Erythroblast (primary cell): ENCODE measurements at regions not wholly inside any gene's neighbourhood (a gene's known extent, or its start where the extent isn't known, plus 50 kb on each side); places are given as distances from the start of the nearest gene placed in this dataset.
A peak's percentile ranks its signal among the peaks of the same experiment; 100 is the strongest.
"Not testable (repeated sequence)": the region's sequence is repeated elsewhere in the genome, so short reads cannot be mapped to it uniquely, and the experiment has no call there.

Source experiments
- DNase-seq, 2 experiments: peaks; one replicate each; lab custom pipeline; 2025; lab: John Stamatoyannopoulos, UW
- GATA1 ChIP-seq: IDR thresholded peaks from 2 replicates; pipeline ENCODE4 v1.6.1; 2011; ENCODE audit warnings: low read depth, mild to moderate bottlenecking, control low read depth, low read length, moderate library complexity
- POLR2A ChIP-seq: IDR thresholded peaks from 2 replicates; pipeline ENCODE4 v1.6.1; 2011; ENCODE audit warnings: mild to moderate bottlenecking, low read length

DNA sequence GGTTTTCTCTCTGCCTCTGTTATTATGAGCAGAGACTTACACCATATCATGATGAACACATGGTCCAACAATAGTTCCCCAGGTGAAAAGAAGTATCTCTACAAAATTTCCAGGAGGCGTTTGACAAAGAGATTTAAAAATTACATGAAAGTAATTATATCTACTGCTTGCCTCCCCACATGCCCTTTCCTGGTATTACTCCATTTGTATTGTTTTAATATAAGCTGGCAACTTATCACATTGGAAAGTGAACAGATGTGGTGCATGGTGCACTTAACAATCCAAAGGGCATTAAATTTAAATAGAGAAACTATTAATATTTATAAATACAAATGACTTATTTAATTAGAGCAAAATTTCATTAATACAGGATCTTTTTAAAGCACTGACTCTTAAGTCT, 638.2 kb downstream of the ANKRD7 start:
- no peak for DNase-seq
- TF ChIP-seq POLR2A (no peak), GATA1 (no peak)

DNA sequence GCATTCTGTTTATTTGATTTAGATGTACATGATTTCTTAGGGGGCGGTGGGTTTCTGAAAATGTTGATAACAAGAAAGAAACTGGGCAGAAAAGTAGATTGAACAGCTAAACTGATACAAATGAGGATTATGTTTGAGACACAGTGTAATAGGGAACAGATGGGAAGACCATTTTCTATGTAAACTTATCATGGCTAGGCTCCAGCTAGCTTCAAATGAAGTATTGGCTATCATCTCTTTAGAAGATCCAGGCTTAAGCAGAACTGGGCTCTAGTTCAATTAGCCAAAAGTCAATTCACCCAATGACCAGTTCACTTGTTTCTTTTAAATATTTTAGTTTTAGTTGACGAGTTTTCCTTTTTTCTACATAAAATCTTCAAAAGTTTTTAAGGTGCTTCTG, 639.5 kb downstream of the ANKRD7 start:
- TF ChIP-seq GATA1: no peak
- TF ChIP-seq POLR2A: no peak
- DNase-seq: no peak

DNA sequence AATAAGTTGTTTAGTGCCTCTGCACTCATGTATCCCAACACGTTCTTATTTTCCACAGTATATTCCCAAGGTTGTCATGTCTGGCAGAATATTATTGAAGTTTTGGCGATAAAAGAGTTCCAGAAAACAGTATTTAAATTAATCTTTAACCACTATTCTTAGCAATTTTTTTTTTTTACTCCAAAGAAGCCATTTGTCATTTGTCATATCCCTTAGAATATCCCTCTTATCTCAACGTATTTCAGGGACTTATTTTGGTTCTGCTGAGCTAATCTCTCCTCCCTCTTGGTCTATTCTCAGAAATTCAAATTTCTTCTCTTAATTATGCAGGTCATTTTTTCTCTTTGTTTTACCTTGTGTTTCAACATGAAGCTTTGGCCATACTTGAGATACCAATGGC, 643.4 kb downstream of the ANKRD7 start:
- DNase-seq: no peak

DNA sequence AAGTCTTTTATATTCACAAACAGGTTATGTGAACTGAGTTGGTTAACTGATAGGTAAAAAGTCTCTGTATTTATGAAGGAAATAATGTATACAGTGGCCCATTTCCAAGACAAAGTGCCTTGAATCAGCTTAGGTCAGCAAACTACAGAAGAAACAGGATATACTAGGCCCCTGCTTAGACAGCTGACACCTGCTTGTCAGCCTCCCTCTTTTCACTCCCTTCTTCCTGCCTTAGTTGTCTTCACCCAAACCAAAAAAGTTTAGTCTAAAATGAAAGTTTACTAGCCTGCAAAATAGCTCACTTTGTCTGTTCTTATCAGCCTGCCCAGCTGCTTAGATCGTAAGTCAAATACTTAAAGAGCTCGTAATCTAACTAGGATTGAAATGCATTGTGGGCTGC, 644.6 kb downstream of the ANKRD7 start:
- DNase-seq: peak in 1 of 2 experiments; percentile 5

More for the DNA sequence above, 643.4 kb downstream of the ANKRD7 start:
- TF ChIP-seq POLR2A: no peak
- TF ChIP-seq GATA1: no peak

DNA sequence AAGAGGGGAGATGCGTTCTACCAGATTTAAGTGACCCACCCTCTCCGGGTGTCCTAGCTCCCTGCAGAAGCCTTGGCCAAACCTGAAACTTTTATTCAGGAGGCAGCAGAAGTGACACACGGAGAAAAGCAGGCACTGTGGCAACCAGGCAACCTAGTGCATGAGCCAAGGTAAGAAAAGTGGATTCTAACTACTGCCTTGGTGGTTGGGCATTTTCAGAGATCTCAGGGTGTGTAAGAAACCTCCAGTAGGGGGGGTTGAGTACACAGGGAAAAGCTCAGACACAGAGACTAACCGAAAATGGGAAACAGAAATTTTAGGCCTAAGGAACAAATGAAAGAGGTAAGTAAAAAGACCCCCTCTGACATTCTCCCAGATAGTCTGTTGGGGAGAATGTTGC, 645.7 kb downstream of the ANKRD7 start:
- TF ChIP-seq POLR2A (no peak), GATA1 (no peak)
- DNase-seq: peak in 1 of 2 experiments; percentile 13

DNA sequence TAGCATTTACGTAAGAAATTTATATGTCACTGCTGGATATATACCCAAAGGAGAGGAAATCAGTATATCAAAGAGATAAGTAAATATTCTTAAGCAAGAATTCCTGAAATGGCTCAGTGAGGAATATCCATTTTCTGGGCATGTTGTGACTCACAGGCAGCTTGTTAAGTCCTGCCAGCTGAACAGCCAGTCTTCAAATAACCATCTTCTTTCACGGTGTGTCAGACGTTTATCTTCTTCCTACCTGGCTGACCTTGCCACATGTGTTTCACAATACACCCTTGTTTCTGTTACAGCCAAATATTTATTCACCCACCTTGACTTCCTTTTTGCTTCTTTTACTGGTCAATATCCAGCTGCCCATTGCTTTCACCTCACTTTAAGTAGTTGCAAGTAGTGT, 648.1 kb downstream of the ANKRD7 start:
- TF ChIP-seq GATA1: no peak
- TF ChIP-seq POLR2A: no peak
- no peak for DNase-seq

DNA sequence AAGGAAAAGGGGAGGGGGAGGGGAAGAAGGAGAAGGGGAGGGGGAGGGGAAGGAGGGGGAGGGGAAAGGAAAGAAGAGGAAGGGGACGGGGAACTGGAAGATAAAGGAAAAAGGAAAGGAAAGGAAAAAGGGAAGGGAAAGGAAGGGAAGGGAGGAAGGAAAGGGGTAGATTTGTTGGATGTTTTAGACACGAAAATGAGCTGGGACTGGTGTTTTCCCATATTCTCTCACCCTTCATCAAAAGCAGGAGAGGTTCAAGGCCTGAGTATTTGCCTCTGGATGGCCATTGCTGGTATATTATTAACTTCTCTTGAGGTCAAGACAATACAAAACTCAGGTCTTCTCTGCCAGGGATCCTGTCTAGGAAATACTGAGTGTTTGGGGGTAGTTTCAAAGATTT, 652.7 kb downstream of the ANKRD7 start:
- no peak for DNase-seq
- no peak for TF ChIP-seq POLR2A
- TF ChIP-seq GATA1: no peak

DNA sequence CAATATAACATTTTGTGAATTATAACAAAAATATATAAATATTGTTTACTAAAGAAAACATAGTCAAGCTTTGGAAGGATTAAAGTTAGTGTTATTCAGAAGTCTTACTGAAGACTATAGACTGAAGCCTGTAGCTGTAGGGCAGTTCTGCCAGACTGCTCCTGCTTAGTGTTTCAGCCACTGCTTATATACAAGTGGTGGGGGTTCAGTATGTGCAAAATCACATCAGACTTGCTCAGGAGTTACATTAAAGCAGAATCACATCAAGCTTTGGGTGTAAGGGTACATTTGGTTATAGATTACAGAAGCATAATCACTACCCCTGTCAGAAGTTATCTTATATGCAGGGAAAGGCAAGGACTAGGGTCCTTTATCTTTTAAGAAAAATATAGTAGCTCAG, 653.8 kb downstream of the ANKRD7 start:
- no peak for DNase-seq
- TF ChIP-seq POLR2A (no peak), GATA1 (no peak)

DNA sequence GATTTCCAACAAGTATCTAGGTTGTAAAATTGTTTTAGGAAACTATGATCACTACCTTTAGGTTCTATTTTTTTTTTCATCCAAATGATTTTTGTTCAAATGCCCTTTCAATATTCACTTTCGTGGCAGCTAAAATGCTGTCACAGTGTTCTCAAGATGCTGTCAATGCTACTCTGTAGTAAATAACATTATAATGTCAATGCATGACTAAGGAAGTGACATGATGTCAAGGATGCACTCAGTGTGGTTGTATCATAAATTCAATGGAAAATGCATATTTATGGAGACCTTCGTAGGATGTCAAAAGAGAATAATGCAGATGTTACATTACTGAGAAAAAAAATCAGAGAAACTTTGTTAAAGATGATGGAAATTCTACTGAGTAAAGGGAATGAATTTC, 673.8 kb downstream of the ANKRD7 start:
- TF ChIP-seq POLR2A: no peak
- no peak for TF ChIP-seq GATA1
- DNase-seq: no peak

DNA sequence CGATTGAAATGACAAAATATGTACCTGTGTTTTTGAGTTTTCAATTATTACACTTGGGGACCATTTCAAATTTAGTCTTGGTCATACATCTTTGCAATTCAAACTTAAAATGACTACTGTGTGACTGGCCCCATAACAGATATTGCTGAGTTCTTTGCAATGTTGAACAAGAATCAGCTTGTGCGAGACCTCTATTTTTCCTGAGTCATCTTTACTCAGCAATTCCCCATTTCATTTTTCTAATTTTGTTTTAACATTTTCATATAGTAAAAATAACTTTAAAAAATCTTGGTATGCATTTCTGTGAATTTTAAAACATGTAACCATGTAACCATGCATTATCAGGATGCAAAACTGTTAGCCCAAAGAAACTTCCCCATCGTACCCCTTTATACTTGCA, 678.1 kb downstream of the ANKRD7 start:
- DNase-seq: peak in 1 of 2 experiments; percentile 28
- TF ChIP-seq POLR2A (no peak), GATA1 (no peak)

DNA sequence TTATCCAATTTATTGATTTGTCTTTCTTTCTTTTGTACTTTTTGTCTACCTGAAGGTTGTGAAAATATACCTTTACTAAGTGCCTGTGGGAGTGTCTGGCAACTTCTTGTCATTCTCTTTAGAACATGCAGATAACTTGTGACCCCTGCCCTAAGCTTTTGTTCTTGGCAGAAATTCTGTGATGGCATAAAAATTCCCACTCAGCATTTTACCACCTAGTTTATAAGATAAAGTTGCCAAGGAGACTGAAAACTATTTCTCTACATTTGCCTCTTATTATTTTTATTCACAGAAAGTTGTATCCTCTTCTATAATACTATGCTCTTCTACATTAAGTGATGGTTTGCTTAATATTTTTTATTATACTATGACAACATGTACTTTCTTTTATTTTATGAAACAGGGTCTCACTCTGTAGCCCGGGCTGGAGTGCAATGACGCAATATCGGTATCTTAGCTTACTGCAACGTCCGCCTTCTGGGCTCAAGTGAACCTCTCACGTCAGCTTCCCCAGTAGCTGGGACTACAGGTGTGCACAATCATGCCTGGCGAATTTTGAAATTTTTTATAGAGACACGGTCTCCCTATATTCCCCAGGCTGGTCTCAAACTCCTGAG, 683.5 kb downstream of the ANKRD7 start:
- DNase-seq: no peak
- TF ChIP-seq GATA1: no peak
- no peak for TF ChIP-seq POLR2A

DNA sequence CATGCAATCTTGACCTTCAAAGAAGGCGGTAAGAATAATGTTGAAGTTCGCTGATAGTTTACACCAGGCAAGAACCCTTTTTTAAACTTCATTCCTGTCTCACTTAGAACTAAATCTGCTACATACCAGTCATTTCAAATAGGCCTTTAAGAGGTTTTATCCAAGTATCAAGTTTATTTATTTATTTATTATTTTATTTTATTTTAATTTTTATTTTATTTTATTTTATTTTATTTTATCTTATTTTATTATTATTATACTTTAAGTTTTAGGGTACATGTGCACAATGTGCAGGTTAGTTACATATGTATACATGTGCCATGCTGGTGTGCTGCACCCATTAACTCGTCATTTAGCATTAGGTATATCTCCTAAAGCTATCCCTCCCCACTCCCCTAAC, 691.6 kb downstream of the ANKRD7 start:
- DNase-seq: not testable (repeated sequence)

DNA sequence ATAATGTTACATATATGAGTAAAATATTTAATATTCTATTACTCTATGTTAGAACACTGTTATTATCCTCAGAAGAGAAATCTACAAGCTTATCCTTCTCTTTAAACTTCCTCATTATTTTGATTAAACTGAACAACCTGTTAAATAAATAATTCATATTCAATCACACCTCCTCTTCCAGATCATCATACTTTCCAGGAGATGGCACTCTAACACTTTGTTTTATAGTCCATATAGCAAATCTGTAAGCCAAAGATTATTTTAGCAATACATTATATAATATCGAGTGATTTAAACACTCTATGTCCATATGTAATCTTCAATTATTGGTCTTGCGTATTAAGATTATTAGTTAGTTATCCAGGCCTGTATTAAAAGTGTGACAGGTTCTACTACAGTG, 694.1 kb downstream of the ANKRD7 start:
- DNase-seq: peak; percentile 3 to 12
- TF ChIP-seq GATA1 (no peak), POLR2A (no peak)

DNA sequence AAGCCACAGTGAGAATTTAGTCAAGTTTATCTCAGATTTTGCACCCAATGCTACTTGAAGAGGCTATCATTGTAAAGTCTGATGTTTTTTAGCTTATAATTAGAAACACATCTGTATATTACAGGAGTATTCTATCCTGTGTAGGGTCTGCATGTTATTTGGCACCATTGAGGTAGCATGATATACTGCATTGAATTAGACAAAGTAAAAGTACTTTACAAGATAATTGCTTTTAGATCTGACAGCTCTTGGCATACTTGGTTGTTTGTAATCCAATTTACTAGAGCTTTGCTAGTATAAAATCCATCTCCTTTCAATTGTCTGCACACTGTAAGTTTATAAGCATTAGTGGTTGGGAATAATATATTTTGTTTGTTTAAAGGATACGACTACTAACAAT, 714.3 kb downstream of the ANKRD7 start:
- TF ChIP-seq POLR2A (no peak), GATA1 (no peak)
- no peak for DNase-seq

DNA sequence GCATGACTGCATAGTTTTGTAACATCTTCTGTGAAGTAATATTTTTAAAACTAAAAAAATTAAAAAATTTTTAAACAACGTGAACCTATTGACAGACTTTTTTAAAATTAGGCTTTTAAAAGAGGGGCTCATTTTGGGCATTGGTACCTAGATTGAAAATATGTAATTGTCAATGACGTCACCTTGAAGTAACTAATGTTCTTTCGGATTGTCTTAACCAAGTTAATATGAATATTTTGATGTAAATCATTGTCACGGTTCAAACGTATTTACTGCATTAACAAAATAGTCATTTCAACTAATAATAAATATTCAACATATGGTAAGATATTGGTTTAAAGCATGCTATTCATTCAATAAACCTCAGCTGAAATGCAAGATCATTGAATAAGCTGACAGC, 719.8 kb downstream of the ANKRD7 start:
- TF ChIP-seq GATA1: no peak
- TF ChIP-seq POLR2A: no peak

DNA sequence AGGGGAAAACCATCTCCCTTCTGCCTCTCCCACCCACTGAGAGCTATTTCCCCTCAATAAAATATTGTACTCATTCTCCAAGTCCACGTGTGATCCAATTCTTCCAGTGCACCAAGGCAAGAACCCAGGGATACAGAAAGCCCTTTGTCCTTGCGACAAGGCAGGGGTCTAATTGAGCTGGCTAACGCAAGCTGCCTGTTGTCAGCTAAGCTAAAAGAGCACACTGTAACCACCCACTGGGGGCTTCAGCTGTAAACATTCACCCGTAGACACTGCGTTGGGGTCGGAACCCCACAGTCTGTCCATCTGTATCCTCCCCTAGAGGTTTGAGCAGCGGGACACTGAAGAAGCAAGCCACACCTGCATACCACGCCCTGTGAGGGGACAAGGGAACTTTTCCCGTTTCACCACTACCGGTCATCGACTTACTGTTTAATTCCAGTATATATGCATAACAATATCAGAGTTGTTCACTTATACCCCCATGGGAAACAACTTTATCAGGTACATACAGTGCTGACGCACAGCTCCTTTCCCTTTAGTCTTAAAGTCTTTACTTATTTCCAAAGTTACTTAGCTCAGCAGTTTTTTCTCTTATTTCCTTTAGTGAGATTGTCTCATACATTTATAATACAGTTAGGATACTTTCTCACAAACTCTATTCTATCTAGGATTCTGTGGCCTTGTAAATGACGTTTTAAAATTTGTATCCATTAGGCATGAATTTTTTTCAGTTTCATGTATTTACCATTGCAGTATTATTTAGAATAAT, 721.6 kb downstream of the ANKRD7 start:
- no peak for TF ChIP-seq GATA1
- TF ChIP-seq POLR2A: no peak
- DNase-seq: no peak

More for the DNA sequence above, 719.8 kb downstream of the ANKRD7 start:
- DNase-seq: no peak

DNA sequence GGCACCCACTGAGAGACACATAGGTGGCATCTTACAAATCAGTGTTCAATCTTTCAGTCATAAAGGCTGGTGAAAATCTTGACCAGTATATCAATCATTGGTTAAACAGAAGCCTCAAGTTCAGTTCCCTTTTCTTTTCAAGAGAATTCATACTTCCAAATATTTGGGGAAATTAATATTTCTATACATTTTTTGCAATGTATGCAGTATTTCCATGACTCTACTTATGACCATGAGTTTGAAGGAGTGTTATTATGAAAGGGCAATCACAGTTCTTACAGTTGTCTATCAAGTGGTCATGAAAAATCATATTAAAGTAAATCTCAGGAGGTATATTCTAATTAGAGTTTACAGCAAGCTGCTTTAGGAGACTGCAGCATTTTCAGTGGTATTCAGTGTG, 724.0 kb downstream of the ANKRD7 start:
- no peak for TF ChIP-seq GATA1
- no peak for TF ChIP-seq POLR2A
- DNase-seq: no peak
